ENCODE measurements at regions not wholly inside any gene's neighbourhood (a gene's known extent, or its start where the extent isn't known, plus 50 kb on each side); places are given as distances from the start of the nearest gene placed in this dataset.

GRCh38 chr4:136737066-136737465, 795.2 kb downstream of the PCDH18 start:
- no peak for ATAC-seq
- no peaks in the 10 kb centered on the region for H3K36me3 ChIP-seq (ENCODE audit: control insufficient read depth in 2 of 3, insufficient read depth in 3 of 3, low read length in 3 of 3)
- no peak overlapping the region for H3K4me3 ChIP-seq (ENCODE audit: low read length)
- H3K4me1 ChIP-seq (ENCODE audit: control insufficient read depth in 2 of 2, insufficient read depth in 2 of 2, low read length in 2 of 2), result no peaks in the 10 kb centered on the region
- H3K4me3 Mint-ChIP-seq, result no peak overlapping the region
- no peaks in the 10 kb centered on the region for H3K9me3 ChIP-seq (ENCODE audit: control insufficient read depth in 2 of 3, low read length in 3 of 3)
- no peak overlapping the region for H3K27ac ChIP-seq (ENCODE audit: low read depth, low read length)
- no peaks in the 10 kb centered on the region for H3K36me3 Mint-ChIP-seq
- intact Hi-C loops (cut with micrococcal nuclease), result no loop called here
- no peak for DNase-seq
- H3K4me1 Mint-ChIP-seq, result no peaks in the 10 kb centered on the region
- H3K9me3 Mint-ChIP-seq, result peaks cover 0 to 7% (median 0%) of the 10 kb centered on the region in 11 donors
- H3K27me3 Mint-ChIP-seq, result no peaks in the 10 kb centered on the region
- no peaks in the 10 kb centered on the region for H3K27me3 ChIP-seq (ENCODE audit: control insufficient read depth in 2 of 2, insufficient read depth in 2 of 2, low read length in 2 of 2)
- H3K27ac Mint-ChIP-seq, result no peak overlapping the region
- ChIA-PET POLR2A (no interaction called here), CTCF (no interaction called here)

- no peak overlapping the region for H3K27ac ChIP-seq (ENCODE audit: low read depth, low read length)
- ChIA-PET CTCF (no interaction called here), POLR2A (no interaction called here)
- H3K27me3 ChIP-seq (ENCODE audit: control insufficient read depth in 2 of 2, insufficient read depth in 2 of 2, low read length in 2 of 2), result no peaks in the 10 kb centered on the region
- H3K4me3 ChIP-seq (ENCODE audit: low read length), result no peak overlapping the region
- H3K36me3 ChIP-seq (ENCODE audit: control insufficient read depth in 2 of 3, insufficient read depth in 3 of 3, low read length in 3 of 3), result no peaks in the 10 kb centered on the region
- intact Hi-C loops (cut with micrococcal nuclease), result no loop called here
- Mint-ChIP-seq H3K4me3 (no peak overlapping the region), H3K27ac (no peak overlapping the region), H3K27me3 (no peaks in the 10 kb centered on the region), H3K9me3 (peaks cover 0 to 10% (median 0%) of the 10 kb centered on the region in 11 donors), H3K4me1 (no peaks in the 10 kb centered on the region), H3K36me3 (no peaks in the 10 kb centered on the region)
- ATAC-seq, result no peak
- no peaks in the 10 kb centered on the region for H3K9me3 ChIP-seq (ENCODE audit: control insufficient read depth in 2 of 3, low read length in 3 of 3)
- DNase-seq, result no peak
- no peaks in the 10 kb centered on the region for H3K4me1 ChIP-seq (ENCODE audit: control insufficient read depth in 2 of 2, insufficient read depth in 2 of 2, low read length in 2 of 2)
Measured at GRCh38 chr4:136731025-136731424, 801.3 kb downstream of the PCDH18 start.

DNA sequence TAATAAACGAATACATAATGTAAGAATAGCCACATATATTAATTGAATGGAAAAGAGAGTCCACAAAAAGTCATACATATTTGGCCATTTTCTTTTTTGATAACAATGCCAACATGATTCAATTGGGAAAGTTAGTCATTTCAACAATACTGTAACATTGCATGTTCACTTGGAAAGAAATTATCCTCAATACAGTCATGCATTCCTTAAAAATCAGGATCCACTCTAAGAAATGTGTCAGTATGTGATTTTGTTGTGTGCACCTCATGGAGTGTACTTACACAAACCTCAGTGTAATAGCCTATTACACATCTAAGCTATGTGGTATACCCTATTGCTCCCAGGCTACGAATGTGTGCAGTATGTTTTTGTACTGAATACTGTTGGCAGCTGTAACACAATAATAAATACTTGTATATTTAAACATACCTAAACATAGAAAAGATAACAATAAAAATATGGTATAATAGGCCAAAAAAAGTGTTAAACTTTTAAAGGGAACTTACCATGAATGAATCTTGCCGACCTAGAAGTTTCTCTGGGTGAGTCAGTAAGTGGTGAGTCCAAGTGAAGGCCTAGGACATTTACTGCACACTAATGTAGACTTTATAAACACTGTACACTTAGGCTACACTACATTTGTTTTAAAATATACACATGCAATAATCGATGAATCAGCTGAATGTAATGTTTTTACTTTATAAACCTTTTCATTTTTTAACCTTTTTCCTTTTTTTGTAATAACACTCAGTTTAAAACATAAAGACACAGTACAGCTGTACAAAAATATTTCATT, 806.8 kb downstream of the PCDH18 start:
- H3K4me1 ChIP-seq (ENCODE audit: control insufficient read depth in 2 of 2, insufficient read depth in 2 of 2, low read length in 2 of 2), result no peaks in the 10 kb centered on the region
- intact Hi-C loops (cut with micrococcal nuclease), result no loop called here
- H3K4me3 Mint-ChIP-seq, result no peak overlapping the region
- ChIA-PET CTCF (no interaction called here), POLR2A (no interaction called here)
- H3K27me3 ChIP-seq (ENCODE audit: control insufficient read depth in 2 of 2, insufficient read depth in 2 of 2, low read length in 2 of 2), result no peaks in the 10 kb centered on the region
- DNase-seq (no peak), ATAC-seq (no peak)
- no peaks in the 10 kb centered on the region for H3K27me3 Mint-ChIP-seq
- H3K36me3 Mint-ChIP-seq, result no peaks in the 10 kb centered on the region
- H3K4me1 Mint-ChIP-seq, result no peaks in the 10 kb centered on the region
- H3K4me3 ChIP-seq (ENCODE audit: low read length), result no peak overlapping the region
- no peaks in the 10 kb centered on the region for H3K36me3 ChIP-seq (ENCODE audit: control insufficient read depth in 2 of 3, insufficient read depth in 3 of 3, low read length in 3 of 3)
- no peaks in the 10 kb centered on the region for H3K9me3 ChIP-seq (ENCODE audit: control insufficient read depth in 2 of 3, low read length in 3 of 3)
- H3K27ac Mint-ChIP-seq, result no peak overlapping the region
- peaks cover 0 to 14% (median 4%) of the 10 kb centered on the region in 11 donors for H3K9me3 Mint-ChIP-seq
- no peak overlapping the region for H3K27ac ChIP-seq (ENCODE audit: low read depth, low read length)

GRCh38 chr4:136713140-136713539, 819.2 kb downstream of the PCDH18 start:
- no peaks in the 10 kb centered on the region for H3K9me3 ChIP-seq (ENCODE audit: control insufficient read depth in 2 of 3, low read length in 3 of 3)
- peaks cover 0 to 28% (median 3%) of the 10 kb centered on the region in 11 donors for H3K9me3 Mint-ChIP-seq
- no peak overlapping the region for H3K27ac Mint-ChIP-seq
- no peaks in the 10 kb centered on the region for H3K4me1 Mint-ChIP-seq
- H3K36me3 ChIP-seq (ENCODE audit: control insufficient read depth in 2 of 3, insufficient read depth in 3 of 3, low read length in 3 of 3), result no peaks in the 10 kb centered on the region
- no peaks in the 10 kb centered on the region for H3K27me3 Mint-ChIP-seq
- CTCF ChIA-PET, result no interaction called here
- no peak overlapping the region for H3K4me3 Mint-ChIP-seq
- POLR2A ChIA-PET, result no interaction called here
- no peaks in the 10 kb centered on the region for H3K27me3 ChIP-seq (ENCODE audit: control insufficient read depth in 2 of 2, insufficient read depth in 2 of 2, low read length in 2 of 2)
- H3K4me1 ChIP-seq (ENCODE audit: control insufficient read depth in 2 of 2, insufficient read depth in 2 of 2, low read length in 2 of 2), result no peaks in the 10 kb centered on the region
- no peak for DNase-seq
- H3K4me3 ChIP-seq (ENCODE audit: low read length), result no peak overlapping the region
- intact Hi-C loops (cut with micrococcal nuclease), result no loop called here
- no peak overlapping the region for H3K27ac ChIP-seq (ENCODE audit: low read depth, low read length)
- ATAC-seq, result no peak
- peaks cover 0 to 4% (median 0%) of the 10 kb centered on the region in 5 donors for H3K36me3 Mint-ChIP-seq

DNA sequence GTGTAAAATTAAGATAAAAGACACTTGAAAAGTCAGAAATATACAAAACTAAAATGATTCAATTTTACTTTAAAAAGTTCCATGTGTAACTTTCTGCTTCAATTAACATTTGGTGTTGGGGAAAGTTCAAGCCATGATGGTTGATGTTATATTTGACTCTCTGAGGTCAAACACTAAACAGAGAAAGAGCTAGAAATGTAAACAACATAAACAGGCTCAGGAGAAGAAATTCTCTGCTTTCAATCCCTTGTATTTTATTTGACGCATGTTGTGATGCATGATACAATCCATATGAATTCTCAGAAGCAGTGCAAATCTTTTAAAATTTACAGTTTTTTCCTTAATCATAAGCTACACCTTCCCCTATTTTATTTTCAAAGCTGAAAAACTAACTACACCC, 822.4 kb downstream of the PCDH18 start:
- no peaks in the 10 kb centered on the region for H3K4me1 Mint-ChIP-seq
- H3K9me3 ChIP-seq (ENCODE audit: control insufficient read depth in 2 of 3, low read length in 3 of 3), result no peaks in the 10 kb centered on the region
- H3K4me3 Mint-ChIP-seq, result no peak overlapping the region
- intact Hi-C loops (cut with micrococcal nuclease), result no loop called here
- peaks cover 0 to 18% (median 1%) of the 10 kb centered on the region in 11 donors for H3K9me3 Mint-ChIP-seq
- no peak for ATAC-seq
- H3K27me3 ChIP-seq (ENCODE audit: control insufficient read depth in 2 of 2, insufficient read depth in 2 of 2, low read length in 2 of 2), result no peaks in the 10 kb centered on the region
- POLR2A ChIA-PET, result no interaction called here
- DNase-seq, result no peak
- no peaks in the 10 kb centered on the region for H3K27me3 Mint-ChIP-seq
- no peak overlapping the region for H3K27ac Mint-ChIP-seq
- no peak overlapping the region for H3K27ac ChIP-seq (ENCODE audit: low read depth, low read length)
- no peaks in the 10 kb centered on the region for H3K36me3 ChIP-seq (ENCODE audit: control insufficient read depth in 2 of 3, insufficient read depth in 3 of 3, low read length in 3 of 3)
- CTCF ChIA-PET, result no interaction called here
- no peaks in the 10 kb centered on the region for H3K36me3 Mint-ChIP-seq
- H3K4me3 ChIP-seq (ENCODE audit: low read length), result no peak overlapping the region
- no peaks in the 10 kb centered on the region for H3K4me1 ChIP-seq (ENCODE audit: control insufficient read depth in 2 of 2, insufficient read depth in 2 of 2, low read length in 2 of 2)

DNA sequence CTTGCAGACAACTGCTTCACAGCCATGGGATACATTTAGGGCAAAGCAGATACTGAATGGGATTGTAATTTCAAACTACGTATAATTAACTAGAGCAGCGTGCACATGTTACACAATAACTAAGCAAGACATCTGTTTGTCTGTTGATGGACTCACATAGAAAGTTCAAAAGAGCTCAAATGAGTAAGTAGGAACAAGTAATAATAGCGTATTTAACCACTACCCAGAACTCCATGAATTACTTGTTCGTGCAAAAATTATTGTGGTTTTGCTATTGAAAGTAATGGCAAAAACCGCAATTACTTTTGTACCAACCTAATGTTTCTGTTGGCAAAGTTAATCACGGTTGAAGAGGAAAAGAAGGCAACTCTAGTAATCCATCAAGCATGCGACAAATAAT, 825.4 kb downstream of the PCDH18 start:
- no peaks in the 10 kb centered on the region for H3K27me3 Mint-ChIP-seq
- H3K4me3 ChIP-seq (ENCODE audit: low read length), result no peak overlapping the region
- intact Hi-C loops (cut with micrococcal nuclease), result no loop called here
- no peaks in the 10 kb centered on the region for H3K4me1 ChIP-seq (ENCODE audit: control insufficient read depth in 2 of 2, insufficient read depth in 2 of 2, low read length in 2 of 2)
- ChIA-PET POLR2A (no interaction called here), CTCF (no interaction called here)
- no peaks in the 10 kb centered on the region for H3K4me1 Mint-ChIP-seq
- no peaks in the 10 kb centered on the region for H3K9me3 ChIP-seq (ENCODE audit: control insufficient read depth in 2 of 3, low read length in 3 of 3)
- no peak overlapping the region for H3K4me3 Mint-ChIP-seq
- ATAC-seq (no peak), DNase-seq (no peak)
- H3K36me3 ChIP-seq (ENCODE audit: control insufficient read depth in 2 of 3, insufficient read depth in 3 of 3, low read length in 3 of 3), result no peaks in the 10 kb centered on the region
- no peak overlapping the region for H3K27ac Mint-ChIP-seq
- no peak overlapping the region for H3K27ac ChIP-seq (ENCODE audit: low read depth, low read length)
- H3K27me3 ChIP-seq (ENCODE audit: control insufficient read depth in 2 of 2, insufficient read depth in 2 of 2, low read length in 2 of 2), result no peaks in the 10 kb centered on the region
- H3K9me3 Mint-ChIP-seq, result peaks cover 0 to 18% (median 0%) of the 10 kb centered on the region in 11 donors
- H3K36me3 Mint-ChIP-seq, result no peaks in the 10 kb centered on the region

- Mint-ChIP-seq H3K9me3 (peaks cover 0 to 15% (median 0%) of the 10 kb centered on the region in 11 donors), H3K36me3 (no peaks in the 10 kb centered on the region), H3K27ac (no peak overlapping the region), H3K4me1 (no peaks in the 10 kb centered on the region), H3K4me3 (no peak overlapping the region), H3K27me3 (no peaks in the 10 kb centered on the region)
- CTCF ChIA-PET, result no interaction called here
- ATAC-seq, result no peak
- DNase-seq, result no peak
- Histone ChIP-seq H3K9me3 (ENCODE audit: control insufficient read depth in 2 of 3, low read length in 3 of 3) (no peaks in the 10 kb centered on the region), H3K27ac (ENCODE audit: low read depth, low read length) (no peak overlapping the region), H3K4me3 (ENCODE audit: low read length) (no peak overlapping the region), H3K4me1 (ENCODE audit: control insufficient read depth in 2 of 2, insufficient read depth in 2 of 2, low read length in 2 of 2) (no peaks in the 10 kb centered on the region), H3K36me3 (ENCODE audit: control insufficient read depth in 2 of 3, insufficient read depth in 3 of 3, low read length in 3 of 3) (no peaks in the 10 kb centered on the region), H3K27me3 (ENCODE audit: control insufficient read depth in 2 of 2, insufficient read depth in 2 of 2, low read length in 2 of 2) (no peaks in the 10 kb centered on the region)
- intact Hi-C loops (cut with micrococcal nuclease), result no loop called here
- POLR2A ChIA-PET, result no interaction called here
Measured at GRCh38 chr4:136699905-136700304, 832.4 kb downstream of the PCDH18 start.

Data from naive thymus-derived CD4-positive, alpha-beta T cell (primary cell).